ENCODE measurements at regions not wholly inside any gene's neighbourhood (a gene's known extent, or its start where the extent isn't known, plus 50 kb on each side); places are given as distances from the start of the nearest gene placed in this dataset.

DNA sequence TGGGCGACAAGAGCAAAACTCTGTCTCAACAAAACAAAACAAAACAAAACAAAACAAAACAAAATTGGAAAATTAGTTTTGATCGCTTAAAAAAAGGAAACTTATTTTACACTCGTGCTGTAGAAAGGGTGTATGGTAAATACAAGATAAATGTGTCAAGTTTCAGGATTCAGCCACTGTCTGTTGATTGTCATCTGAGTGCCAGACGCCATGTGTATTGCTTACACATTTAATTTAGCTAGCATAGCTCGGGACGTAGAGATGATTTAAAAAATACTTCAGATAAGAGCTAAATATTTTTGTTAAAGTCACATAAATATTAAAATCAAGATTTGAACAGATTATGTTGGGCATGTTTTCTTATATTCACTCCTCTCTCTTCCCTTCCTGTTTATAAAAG lies 568.1 kb upstream of the ZNF804A start:
- TF ChIP-seq, protein P1, sequence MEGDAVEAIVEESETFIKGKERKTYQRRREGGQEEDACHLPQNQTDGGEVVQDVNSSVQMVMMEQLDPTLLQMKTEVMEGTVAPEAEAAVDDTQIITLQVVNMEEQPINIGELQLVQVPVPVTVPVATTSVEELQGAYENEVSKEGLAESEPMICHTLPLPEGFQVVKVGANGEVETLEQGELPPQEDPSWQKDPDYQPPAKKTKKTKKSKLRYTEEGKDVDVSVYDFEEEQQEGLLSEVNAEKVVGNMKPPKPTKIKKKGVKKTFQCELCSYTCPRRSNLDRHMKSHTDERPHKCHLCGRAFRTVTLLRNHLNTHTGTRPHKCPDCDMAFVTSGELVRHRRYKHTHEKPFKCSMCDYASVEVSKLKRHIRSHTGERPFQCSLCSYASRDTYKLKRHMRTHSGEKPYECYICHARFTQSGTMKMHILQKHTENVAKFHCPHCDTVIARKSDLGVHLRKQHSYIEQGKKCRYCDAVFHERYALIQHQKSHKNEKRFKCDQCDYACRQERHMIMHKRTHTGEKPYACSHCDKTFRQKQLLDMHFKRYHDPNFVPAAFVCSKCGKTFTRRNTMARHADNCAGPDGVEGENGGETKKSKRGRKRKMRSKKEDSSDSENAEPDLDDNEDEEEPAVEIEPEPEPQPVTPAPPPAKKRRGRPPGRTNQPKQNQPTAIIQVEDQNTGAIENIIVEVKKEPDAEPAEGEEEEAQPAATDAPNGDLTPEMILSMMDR (IDR thresholded peaks at IDR 0.05): no peak
- no peak for TF ChIP-seq POLR2A (IDR thresholded peaks at IDR 0.05)

Measured in Peyer's patch (tissue), 4 donors.